T1000 (cell line): ENCODE measurements at regions not wholly inside any gene's neighbourhood (a gene's known extent, or its start where the extent isn't known, plus 50 kb on each side); places are given as distances from the start of the nearest gene placed in this dataset.
"Not testable (repeated sequence)": the region's sequence is repeated elsewhere in the genome, so short reads cannot be mapped to it uniquely, and the experiment has no call there.

ENCODE experiments used
- DNase-seq: peaks from one replicate; lab custom pipeline; 2025; ENCODE audit warnings: mixed read lengths; lab: John Stamatoyannopoulos, UW

DNA sequence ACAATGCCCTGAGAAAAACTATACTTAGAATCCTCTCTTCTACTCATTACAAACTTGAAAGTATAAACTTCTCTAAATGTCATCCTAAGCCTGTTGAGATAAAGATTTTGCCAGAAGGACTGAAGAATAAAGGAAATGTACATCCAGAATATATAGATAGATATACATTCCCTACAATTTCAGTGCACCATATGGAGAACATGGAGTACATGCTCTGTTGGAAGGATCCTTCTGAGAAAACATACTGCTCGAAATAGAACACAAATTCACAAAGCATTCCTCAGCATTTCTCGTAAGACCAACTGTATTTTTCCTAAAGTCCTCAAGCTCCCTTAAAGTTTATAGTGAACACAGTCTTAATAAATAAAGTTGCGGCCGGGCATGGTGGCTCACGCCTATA is 69.7 kb upstream of the RASA1 start:
- DNase-seq, result no peak

DNA sequence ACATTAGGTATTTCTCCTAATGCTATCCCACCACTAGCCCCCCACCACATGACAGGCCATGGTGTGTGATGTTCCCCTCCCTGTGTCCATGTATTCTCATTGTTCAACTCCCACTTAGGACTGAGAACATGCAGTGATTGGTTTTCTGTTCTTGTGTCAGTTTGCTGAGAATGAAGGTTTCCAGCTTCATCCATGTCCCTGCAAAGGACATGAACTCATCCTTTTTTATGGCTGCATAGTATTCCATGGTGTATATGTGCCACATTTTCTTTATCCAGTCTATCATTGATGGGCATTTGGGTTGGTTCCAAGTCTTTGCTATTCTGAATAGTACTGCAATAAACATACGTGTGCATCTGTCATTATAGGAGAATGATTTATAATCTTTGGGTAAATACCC is 68.4 kb upstream of the RASA1 start:
- DNase-seq, result not testable (repeated sequence)

DNA sequence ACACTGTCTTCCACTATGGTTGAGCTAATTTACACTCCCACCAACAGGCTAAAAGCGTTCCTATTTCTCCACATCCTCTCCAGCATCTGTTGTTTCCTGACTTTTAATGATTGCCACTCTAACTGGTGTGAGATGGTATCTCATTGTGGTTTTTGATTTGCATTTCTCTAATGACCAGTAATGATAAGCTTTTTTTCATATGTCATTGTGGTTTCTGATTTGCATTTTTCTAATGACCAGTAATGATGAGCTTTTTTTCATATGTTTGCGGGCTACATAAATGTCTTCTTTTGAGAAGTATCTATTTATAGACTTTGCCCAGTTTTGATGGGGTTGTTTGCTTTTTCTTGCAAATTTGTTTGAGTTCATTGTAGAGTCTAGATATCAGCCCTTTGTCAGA is 68.0 kb upstream of the RASA1 start:
- not testable (repeated sequence) for DNase-seq

DNA sequence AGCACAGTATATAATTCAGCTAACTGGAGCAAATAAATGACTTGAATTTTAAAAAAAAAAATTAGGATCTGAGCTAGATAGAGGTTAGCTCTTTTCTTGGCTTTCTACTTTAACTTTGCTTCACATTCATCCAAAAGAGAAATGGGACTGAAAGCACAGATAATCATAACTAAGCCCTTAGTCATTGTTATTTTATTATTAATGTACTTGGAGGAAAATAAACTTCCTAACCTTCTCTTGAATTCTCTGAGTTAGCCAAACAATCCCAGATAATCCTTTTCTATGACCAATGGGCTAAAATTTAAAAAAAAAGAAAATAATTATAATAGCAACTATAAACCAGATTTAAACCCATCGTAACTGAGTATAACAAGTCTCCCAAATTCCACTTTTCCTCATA is 57.6 kb upstream of the RASA1 start:
- DNase-seq, result no peak

DNA sequence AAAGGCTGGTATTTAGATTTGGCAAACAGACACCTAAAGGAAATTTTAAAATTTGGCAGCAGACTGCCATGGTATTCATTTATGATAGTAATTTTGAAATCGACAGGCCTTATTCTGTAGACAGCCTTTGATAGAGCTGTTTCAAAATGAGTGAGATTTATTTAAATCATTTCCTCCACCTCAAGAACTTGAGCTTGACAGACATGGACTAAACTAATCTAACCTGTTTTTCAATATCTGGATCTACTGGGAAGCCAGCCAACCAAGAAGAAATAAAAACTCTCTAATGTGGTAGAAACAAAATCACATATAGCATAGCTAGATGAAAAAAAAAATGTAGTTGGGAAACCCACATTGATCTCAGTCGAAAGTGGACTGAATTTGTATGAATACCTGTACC is 56.9 kb upstream of the RASA1 start:
- no peak for DNase-seq

DNA sequence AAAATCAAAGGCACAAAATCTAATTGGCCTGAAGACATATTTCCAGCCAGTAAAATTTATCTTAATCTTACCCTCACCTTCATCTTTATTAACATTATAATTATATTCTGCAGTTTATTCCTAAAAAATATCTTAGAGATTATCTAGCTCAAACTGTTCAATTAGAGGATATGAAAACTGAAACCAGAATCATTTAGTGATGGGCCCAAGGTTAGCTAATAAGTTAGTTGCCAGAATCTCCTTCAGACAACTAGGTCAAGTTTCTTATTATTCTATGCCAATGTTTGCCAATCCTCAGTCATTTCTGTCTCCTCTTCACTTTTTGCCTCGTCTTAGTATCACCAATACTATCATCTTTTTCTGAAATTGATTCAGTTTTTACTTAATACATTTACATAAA is 56.0 kb upstream of the RASA1 start:
- DNase-seq, result no peak

DNA sequence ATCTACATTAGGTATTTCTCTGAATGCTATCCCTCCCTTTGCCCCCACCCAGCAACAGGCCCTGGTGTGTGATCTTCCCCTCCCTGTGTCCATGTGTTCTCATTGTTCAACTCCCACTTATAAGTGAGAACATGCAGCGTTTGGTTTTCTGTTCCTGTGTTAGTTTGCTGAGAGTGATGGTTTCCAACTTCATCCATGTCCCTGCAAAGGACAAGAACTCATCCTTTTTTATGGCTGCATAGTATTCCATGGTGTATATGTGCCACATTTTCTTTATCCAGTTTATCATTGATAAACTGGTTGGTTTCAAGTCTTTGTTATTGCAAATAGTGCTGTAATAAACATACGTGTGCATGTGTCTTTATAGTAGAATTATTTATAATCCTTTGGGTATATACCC is 55.5 kb upstream of the RASA1 start:
- DNase-seq, result not testable (repeated sequence)

DNA sequence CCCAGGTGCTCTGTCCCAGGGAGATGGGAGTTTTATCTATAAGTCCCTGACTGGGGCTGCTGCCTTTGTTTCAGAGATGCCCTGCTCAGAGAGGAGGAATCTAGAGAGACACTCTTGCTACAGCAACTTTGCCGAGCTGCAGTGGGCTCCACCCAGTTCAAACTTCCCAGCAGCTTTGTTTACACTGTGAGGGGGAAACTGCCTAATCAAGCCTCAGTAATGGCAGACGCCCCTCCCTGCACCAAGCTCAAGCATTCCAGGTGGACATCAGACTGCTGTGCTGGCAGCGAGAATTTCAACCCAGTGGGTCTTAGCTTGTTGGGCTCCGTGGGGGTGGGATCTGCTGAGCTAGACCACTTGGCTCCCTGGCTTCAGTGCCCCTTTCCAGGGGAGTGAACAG is 50.2 kb upstream of the RASA1 start:
- not testable (repeated sequence) for DNase-seq
